GM12878 (cell line): ENCODE measurements at regions not wholly inside any gene's neighbourhood (a gene's known extent, or its start where the extent isn't known, plus 50 kb on each side); places are given as distances from the start of the nearest gene placed in this dataset.

Experiments
- CBFB ChIP-seq: IDR thresholded peaks from 2 replicates; pipeline ENCODE4 v1.6.1; 2016; ENCODE audit warnings: antibody characterized with exemption, low read depth
- CEBPB ChIP-seq, 2 experiments: fragments of 150-350 bp in 1 of 2; IDR thresholded peaks; 2 replicates each; pipeline ENCODE4 v1.6.1; 2012 to 2014; ENCODE audit warnings: low read depth in 2 of 2, low read length in 2 of 2, borderline replicate concordance in 1 of 2, inconsistent platforms in 1 of 2
- EGR1 ChIP-seq, 2 experiments: IDR thresholded peaks; 1 replicate in 1 of 2; 2 replicates in 1 of 2; pipeline ENCODE4 v1.6.1; 2011 to 2012; ENCODE audit warnings: low read depth in 2 of 2, low read length in 2 of 2, borderline replicate concordance in 1 of 2, mild to moderate bottlenecking in 1 of 2, moderate library complexity in 1 of 2
- ETV6 ChIP-seq, 2 experiments: fragments of 450-650 bp in 1 of 2; IDR thresholded peaks in 1 of 2; conservative IDR thresholded peaks in 1 of 2; 2 replicates each; pipeline ENCODE4 v1.6.1; 2014; ENCODE audit warnings: antibody characterized with exemption in 1 of 2, borderline replicate concordance in 1 of 2, low read depth in 1 of 2, mild to moderate bottlenecking in 1 of 2, moderate library complexity in 1 of 2
- EZH2 ChIP-seq: IDR thresholded peaks from 2 replicates; pipeline ENCODE4 v1.6.1; 2012; ENCODE audit warnings: low read depth, mild to moderate bottlenecking, control low read depth, inconsistent platforms, low read length, borderline replicate concordance; ENCODE audit not compliant: control insufficient read depth
- HCFC1 ChIP-seq: fragments of 150-350 bp; IDR thresholded peaks from 2 replicates; pipeline ENCODE4 v1.6.1; 2014; ENCODE audit warnings: low read length
- HDAC2 ChIP-seq: fragments of 200-600 bp; sonication (generic); IDR thresholded peaks from 2 replicates; pipeline ENCODE4 v1.6.1; 2017
- KDM1A ChIP-seq: fragments of 200-600 bp; sonication (generic); IDR thresholded peaks from 2 replicates; pipeline ENCODE4 v1.6.1; 2016; ENCODE audit warnings: borderline replicate concordance
- SREBF2 ChIP-seq: IDR thresholded peaks from 2 replicates; pipeline ENCODE4 v1.6.1; 2012; ENCODE audit warnings: mild to moderate bottlenecking, low read length
- STAT1 ChIP-seq: fragments of 450-650 bp; conservative IDR thresholded peaks from 2 replicates; pipeline ENCODE4 v1.6.1; 2014; ENCODE audit warnings: antibody characterized with exemption, mild to moderate bottlenecking
- STAT3 ChIP-seq: IDR thresholded peaks from 2 replicates; pipeline ENCODE4 v1.6.1; 2011; ENCODE audit warnings: low read depth, low read length, improper control_type of control experiment
- SUPT20H ChIP-seq: IDR thresholded peaks from 2 replicates; pipeline ENCODE4 v1.6.1; 2011; ENCODE audit warnings: low read depth, mild to moderate bottlenecking, low read length, moderate library complexity, borderline replicate concordance; ENCODE audit not compliant: control insufficient read depth
- TF ChIP-seq, protein P1 (sequence below): fragments of 450-650 bp; IDR thresholded peaks from 2 replicates; pipeline ENCODE4 v1.6.1; 2017; ENCODE audit warnings: mild to moderate bottlenecking, moderate library complexity
- TF ChIP-seq, protein P2 (sequence below): fragments of 450-650 bp; formaldehyde crosslinking; IDR thresholded peaks from 2 replicates; pipeline ENCODE4 v1.5.0; 2022; ENCODE audit warnings: mild to moderate bottlenecking, missing genetic modification characterization
- TF ChIP-seq, protein P3 (sequence below): IDR thresholded peaks from 2 replicates; pipeline ENCODE4 v1.6.1; 2012; ENCODE audit warnings: low read length, inconsistent platforms
- TF ChIP-seq, protein P4 (sequence below): fragments of 450-650 bp; IDR thresholded peaks from 2 replicates; pipeline ENCODE4 v1.6.1; 2017; ENCODE audit warnings: mild to moderate bottlenecking
- TF ChIP-seq, protein P5 (sequence below): fragments of 450-650 bp; IDR thresholded peaks from 2 replicates; pipeline ENCODE4 v1.6.1; 2017; ENCODE audit warnings: mild to moderate bottlenecking, low read depth, inconsistent platforms; ENCODE audit not compliant: poor library complexity, severe bottlenecking

DNA sequence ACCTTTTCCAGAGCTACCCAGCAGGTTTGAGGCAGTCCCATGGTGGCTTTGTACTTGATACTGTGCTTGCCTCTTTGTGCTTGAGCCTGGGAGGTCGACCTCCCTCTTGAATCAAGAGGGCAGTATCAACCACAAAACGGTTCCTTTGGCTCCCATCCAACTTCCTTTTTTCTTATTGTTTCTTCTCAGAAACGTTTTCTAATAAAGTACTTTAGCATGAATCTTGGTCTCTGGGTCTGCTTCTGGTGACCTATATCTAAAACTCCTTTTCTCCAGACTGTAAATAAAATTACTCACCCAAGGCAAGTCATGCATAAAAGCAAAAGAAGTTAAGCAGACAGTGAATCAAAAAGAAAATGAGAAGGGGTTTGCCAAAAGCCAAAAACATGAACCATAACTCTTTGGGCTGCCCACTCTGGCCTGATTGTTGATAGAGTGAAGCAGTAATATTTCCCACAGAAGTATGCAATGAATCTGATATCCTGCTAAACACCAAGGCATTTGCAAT is 112.2 kb upstream of the SLC4A7 start (continued):
- TF ChIP-seq CEBPB (IDR thresholded peaks at IDR 0.05; ENCODE audit: borderline replicate concordance in 1 of 2, low read depth in 2 of 2, low read length in 2 of 2) = no peak
- TF ChIP-seq, protein P1, sequence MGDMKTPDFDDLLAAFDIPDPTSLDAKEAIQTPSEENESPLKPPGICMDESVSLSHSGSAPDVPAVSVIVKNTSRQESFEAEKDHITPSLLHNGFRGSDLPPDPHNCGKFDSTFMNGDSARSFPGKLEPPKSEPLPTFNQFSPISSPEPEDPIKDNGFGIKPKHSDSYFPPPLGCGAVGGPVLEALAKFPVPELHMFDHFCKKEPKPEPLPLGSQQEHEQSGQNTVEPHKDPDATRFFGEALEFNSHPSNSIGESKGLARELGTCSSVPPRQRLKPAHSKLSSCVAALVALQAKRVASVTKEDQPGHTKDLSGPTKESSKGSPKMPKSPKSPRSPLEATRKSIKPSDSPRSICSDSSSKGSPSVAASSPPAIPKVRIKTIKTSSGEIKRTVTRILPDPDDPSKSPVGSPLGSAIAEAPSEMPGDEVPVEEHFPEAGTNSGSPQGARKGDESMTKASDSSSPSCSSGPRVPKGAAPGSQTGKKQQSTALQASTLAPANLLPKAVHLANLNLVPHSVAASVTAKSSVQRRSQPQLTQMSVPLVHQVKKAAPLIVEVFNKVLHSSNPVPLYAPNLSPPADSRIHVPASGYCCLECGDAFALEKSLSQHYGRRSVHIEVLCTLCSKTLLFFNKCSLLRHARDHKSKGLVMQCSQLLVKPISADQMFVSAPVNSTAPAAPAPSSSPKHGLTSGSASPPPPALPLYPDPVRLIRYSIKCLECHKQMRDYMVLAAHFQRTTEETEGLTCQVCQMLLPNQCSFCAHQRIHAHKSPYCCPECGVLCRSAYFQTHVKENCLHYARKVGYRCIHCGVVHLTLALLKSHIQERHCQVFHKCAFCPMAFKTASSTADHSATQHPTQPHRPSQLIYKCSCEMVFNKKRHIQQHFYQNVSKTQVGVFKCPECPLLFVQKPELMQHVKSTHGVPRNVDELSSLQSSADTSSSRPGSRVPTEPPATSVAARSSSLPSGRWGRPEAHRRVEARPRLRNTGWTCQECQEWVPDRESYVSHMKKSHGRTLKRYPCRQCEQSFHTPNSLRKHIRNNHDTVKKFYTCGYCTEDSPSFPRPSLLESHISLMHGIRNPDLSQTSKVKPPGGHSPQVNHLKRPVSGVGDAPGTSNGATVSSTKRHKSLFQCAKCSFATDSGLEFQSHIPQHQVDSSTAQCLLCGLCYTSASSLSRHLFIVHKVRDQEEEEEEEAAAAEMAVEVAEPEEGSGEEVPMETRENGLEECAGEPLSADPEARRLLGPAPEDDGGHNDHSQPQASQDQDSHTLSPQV = no peak
- no peak for TF ChIP-seq EGR1 (IDR thresholded peaks at IDR 0.05; ENCODE audit: borderline replicate concordance in 1 of 2, low read depth in 2 of 2, low read length in 2 of 2)
- TF ChIP-seq, protein P2, sequence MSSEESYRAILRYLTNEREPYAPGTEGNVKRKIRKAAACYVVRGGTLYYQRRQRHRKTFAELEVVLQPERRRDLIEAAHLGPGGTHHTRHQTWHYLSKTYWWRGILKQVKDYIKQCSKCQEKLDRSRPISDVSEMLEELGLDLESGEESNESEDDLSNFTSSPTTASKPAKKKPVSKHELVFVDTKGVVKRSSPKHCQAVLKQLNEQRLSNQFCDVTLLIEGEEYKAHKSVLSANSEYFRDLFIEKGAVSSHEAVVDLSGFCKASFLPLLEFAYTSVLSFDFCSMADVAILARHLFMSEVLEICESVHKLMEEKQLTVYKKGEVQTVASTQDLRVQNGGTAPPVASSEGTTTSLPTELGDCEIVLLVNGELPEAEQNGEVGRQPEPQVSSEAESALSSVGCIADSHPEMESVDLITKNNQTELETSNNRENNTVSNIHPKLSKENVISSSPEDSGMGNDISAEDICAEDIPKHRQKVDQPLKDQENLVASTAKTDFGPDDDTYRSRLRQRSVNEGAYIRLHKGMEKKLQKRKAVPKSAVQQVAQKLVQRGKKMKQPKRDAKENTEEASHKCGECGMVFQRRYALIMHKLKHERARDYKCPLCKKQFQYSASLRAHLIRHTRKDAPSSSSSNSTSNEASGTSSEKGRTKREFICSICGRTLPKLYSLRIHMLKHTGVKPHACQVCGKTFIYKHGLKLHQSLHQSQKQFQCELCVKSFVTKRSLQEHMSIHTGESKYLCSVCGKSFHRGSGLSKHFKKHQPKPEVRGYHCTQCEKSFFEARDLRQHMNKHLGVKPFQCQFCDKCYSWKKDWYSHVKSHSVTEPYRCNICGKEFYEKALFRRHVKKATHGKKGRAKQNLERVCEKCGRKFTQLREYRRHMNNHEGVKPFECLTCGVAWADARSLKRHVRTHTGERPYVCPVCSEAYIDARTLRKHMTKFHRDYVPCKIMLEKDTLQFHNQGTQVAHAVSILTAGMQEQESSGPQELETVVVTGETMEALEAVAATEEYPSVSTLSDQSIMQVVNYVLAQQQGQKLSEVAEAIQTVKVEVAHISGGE (CRISPR knock-in tag) = no peak
- TF ChIP-seq EZH2 = no peak
- TF ChIP-seq, protein P3, sequence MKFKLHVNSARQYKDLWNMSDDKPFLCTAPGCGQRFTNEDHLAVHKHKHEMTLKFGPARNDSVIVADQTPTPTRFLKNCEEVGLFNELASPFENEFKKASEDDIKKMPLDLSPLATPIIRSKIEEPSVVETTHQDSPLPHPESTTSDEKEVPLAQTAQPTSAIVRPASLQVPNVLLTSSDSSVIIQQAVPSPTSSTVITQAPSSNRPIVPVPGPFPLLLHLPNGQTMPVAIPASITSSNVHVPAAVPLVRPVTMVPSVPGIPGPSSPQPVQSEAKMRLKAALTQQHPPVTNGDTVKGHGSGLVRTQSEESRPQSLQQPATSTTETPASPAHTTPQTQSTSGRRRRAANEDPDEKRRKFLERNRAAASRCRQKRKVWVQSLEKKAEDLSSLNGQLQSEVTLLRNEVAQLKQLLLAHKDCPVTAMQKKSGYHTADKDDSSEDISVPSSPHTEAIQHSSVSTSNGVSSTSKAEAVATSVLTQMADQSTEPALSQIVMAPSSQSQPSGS = peak; percentile 79
- TF ChIP-seq, protein P4, sequence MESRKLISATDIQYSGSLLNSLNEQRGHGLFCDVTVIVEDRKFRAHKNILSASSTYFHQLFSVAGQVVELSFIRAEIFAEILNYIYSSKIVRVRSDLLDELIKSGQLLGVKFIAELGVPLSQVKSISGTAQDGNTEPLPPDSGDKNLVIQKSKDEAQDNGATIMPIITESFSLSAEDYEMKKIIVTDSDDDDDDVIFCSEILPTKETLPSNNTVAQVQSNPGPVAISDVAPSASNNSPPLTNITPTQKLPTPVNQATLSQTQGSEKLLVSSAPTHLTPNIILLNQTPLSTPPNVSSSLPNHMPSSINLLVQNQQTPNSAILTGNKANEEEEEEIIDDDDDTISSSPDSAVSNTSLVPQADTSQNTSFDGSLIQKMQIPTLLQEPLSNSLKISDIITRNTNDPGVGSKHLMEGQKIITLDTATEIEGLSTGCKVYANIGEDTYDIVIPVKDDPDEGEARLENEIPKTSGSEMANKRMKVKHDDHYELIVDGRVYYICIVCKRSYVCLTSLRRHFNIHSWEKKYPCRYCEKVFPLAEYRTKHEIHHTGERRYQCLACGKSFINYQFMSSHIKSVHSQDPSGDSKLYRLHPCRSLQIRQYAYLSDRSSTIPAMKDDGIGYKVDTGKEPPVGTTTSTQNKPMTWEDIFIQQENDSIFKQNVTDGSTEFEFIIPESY = no peak
- TF ChIP-seq ETV6 (conservative IDR thresholded peaks at IDR 0.05 in 1 of 2, IDR thresholded peaks at IDR 0.05 in 1 of 2; ENCODE audit: borderline replicate concordance in 1 of 2, low read depth in 1 of 2) = peak in 1 of 2 experiments; percentile 21; a peak in 1 of 4 replicates
- TF ChIP-seq, protein P5, sequence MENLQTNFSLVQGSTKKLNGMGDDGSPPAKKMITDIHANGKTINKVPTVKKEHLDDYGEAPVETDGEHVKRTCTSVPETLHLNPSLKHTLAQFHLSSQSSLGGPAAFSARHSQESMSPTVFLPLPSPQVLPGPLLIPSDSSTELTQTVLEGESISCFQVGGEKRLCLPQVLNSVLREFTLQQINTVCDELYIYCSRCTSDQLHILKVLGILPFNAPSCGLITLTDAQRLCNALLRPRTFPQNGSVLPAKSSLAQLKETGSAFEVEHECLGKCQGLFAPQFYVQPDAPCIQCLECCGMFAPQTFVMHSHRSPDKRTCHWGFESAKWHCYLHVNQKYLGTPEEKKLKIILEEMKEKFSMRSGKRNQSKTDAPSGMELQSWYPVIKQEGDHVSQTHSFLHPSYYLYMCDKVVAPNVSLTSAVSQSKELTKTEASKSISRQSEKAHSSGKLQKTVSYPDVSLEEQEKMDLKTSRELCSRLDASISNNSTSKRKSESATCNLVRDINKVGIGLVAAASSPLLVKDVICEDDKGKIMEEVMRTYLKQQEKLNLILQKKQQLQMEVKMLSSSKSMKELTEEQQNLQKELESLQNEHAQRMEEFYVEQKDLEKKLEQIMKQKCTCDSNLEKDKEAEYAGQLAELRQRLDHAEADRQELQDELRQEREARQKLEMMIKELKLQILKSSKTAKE = peak; percentile 93
- TF ChIP-seq STAT1 = no peak
- no peak for TF ChIP-seq CBFB
- no peak for TF ChIP-seq HCFC1
- no peak for TF ChIP-seq STAT3
- no peak for TF ChIP-seq SREBF2
- TF ChIP-seq HDAC2 = no peak
- no peak for TF ChIP-seq KDM1A
- no peak for TF ChIP-seq SUPT20H
